Stimulated activated CD4-positive, alpha-beta T cell treated with anti-CD3 and anti-CD28 coated beads, Interleukin-4, amount 100 ng/mL, for 48 hours (primary cell): ENCODE measurements at regions not wholly inside any gene's neighbourhood (a gene's known extent, or its start where the extent isn't known, plus 50 kb on each side); places are given as distances from the start of the nearest gene placed in this dataset.

Source experiments
- DNase-seq, 2 donors: peaks; one replicate each; pipeline ENCODE4 v3.0.0-alpha.2; 2020; ENCODE audit warnings: low read depth in 2 of 2

- no peak for DNase-seq
Observed at GRCh38 chr11:16685914-16686313, 52.5 kb upstream of the C11orf58 start.

DNA sequence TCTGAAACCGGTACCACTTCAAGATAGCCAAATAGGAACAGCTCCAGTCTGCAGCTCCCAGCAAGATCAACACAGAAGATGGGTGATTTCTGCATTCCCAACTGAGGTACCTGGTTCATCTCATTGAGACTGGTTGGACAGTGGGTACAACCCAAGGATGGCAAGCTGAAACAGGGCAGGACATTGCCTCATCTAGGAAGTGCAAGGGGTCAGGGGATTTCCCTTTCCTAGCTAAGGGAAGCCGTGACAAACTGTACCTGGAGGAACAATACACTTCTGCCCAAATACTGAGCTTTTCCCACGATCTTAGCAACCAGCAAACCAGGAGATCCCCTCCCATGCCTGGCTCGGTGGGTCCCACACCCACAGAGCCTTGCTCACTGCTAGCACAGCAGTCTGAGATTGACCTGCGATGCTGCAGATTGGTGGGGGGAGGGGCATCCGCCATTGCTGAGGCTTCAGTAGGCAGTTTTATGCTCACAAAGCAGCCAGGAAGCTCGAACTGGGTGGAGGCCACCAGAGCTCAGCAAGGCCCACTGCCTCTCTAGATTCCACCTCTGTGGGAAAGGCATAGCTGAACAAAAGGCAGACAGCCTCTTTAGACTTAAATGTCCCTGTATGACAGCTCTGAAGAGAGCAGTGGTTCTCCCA, 59.9 kb upstream of the C11orf58 start:
- no peak for DNase-seq

GRCh38 chr11:16669799-16670415, 68.5 kb upstream of the C11orf58 start:
- no peak for DNase-seq

DNA sequence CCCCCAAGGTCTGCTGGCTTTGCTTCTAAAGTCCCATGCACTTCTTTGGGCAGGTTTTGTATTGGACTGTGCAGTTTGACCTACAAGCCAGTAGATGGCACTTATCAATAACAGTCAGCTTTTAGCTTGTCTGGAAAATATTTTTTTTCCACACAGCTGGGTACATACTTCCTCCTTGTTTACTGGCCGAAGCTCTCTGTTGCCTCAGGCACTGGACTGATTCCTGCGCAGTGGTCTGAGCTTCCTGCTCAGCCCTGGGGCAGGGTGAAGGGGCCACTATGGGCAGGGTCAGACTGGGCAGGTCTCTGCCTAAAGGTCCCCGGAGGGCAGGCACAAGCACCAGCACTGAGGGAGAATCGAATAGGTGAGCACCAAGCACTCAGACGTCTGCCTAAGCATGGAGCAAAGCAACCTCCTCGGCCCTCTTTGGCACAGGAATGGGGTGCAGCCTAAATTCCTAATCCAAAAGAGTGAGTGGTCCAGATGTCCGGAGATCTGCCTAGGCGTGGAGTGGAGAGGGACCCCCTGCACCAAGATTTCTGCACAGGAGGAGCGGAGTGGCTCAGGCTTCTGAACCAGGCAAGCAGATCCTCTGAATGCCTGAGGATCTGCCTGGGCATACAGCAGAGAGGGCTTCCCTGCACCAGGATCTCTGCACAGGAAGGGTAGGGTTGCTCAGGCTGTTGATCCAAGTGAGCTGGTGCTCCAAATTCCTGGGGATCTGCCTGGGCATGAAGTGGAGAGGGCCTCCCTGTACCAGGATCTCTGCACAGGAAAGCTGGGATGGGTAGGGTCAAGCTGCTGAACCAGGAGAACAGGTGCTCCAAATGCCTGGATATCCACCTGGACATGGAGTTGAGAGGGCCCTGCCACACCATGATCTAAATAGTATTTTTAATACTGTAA, 105.9 kb upstream of the C11orf58 start:
- no peak for DNase-seq

GRCh38 chr11:16630651-16631050, 107.8 kb upstream of the C11orf58 start:
- no peak for DNase-seq

- no peak for DNase-seq
Observed at GRCh38 chr11:16618431-16618830, 120.0 kb upstream of the C11orf58 start.

- DNase-seq = no peak
Observed at GRCh38 chr11:16615480-16615879, 123.0 kb upstream of the C11orf58 start.

DNA sequence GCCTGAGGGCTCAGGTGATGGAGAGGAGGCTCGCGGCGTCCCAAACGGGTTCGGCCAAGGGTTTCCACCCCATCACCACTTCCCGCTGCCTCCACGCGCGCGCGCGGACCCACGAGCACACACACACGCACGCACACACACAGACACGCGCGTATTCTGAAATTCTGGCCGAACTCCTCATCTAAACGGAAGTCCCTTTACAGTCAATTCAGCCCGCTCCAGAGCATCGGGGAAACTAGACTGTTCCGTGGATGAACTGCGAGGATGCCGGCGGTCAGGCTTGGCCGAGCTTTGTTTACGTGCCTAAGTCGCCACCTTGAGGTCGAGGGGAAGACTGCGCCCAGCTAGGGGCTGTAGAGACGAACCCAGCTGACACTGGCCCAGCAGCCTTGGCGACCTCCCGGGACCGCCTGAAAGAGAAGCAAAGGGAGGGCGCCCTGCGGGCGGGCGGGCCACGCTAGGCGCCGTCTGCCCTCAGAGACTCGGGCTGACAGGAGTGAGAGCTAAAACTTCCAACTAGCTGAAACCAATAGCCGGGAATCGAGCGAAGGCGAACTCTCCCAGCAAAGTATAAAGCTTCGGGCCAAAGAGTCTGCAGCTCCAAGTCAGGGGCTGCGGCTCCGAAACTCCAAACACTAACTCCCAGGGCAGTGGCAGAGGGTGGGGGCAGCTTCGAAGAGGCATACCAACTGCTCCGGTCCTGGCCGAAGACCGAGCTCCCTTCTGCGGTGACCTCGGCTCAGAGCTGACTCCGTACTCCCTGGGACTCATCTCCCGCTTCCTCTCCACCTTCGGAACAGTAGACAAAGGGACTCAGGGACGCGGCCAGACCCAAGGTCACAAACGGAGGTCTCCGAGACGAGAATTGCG, 124.7 kb upstream of the C11orf58 start:
- DNase-seq = peak; percentile 57 to 69

GRCh38 chr11:16613262-16613511, 125.3 kb upstream of the C11orf58 start:
- DNase-seq = no peak

GRCh38 chr11:16612566-16613261, 125.7 kb upstream of the C11orf58 start:
- no peak for DNase-seq

DNA sequence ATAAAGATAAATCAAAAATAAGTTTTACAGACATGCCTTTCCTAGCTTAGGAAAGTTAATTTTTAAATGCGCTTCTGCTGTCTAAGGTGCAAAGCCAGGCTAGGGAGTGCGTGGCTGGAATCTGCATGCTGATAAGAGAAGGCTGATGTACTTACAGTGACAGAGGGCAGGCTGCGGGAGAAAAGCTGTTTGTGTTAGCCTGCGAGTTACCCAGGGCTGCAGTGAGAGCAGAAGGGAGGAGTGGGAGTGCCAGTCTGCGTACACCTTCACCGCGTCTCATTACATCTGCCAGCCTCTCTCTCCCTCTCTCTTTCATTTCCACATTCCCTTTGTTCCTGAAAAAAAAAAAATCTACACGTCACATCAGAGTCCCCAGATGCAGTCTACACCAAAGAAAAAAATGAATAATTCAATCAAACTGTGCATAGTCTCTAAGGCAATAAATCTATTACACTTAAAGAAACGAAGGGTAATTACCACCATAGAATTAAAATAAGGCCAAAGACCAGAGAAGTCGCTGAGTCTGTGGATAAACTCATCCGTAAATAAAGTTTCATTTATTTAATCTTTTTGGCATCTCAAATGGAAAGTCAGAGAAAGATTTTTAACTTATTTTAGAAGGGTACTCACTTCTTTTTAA, 126.4 kb upstream of the C11orf58 start:
- DNase-seq = no peak

- no peak for DNase-seq
Observed at GRCh38 chr11:16611401-16611921, 127.0 kb upstream of the C11orf58 start.

GRCh38 chr11:16610738-16611388, 127.6 kb upstream of the C11orf58 start:
- DNase-seq = no peak

DNA sequence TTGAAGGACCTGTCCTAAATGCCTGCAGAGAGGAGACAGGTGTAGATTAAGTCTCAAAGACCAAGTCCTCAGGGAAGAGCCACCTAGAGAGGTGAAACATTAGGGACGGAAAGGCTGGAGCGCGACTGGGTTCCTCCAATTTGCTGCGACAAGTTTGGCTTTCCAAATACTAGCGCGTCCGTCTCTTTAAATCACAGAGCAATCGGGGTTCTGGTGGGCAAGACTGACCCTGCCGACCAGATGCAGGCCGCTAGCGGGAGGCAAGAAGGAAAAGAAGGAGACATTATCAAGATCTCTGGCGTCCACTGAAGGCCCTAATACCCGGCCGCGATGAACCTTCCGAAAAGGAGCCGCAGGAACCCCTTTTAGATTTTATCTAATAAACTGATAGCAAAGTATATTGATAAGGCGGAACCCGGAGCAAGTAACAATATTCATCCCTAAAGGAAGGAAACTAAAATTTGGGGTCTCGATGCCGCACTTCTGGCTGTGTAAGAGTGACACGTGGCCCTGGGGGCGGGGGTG, 128.2 kb upstream of the C11orf58 start:
- no peak for DNase-seq

DNA sequence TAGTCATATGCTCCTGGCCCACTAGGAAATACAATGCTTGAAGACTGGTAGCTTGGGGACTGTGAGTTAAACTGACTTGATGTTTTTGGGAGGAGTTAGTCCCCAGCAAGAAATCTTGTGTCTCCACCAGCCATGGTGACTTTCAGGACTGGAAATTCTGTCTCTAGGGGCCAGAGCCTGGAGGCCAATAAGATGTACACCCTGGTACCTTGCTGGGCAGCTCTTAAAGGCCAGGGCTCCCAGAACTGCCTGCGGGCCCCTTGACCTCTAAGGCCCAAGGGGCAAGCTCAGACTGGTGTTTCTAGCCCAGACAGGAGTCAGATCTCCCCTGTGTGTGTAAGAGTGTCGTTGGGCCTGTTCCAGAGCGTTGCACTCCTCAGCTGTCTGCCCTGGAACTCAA, 128.7 kb upstream of the C11orf58 start:
- DNase-seq = no peak

- DNase-seq = no peak
Observed at GRCh38 chr11:16607675-16608644, 130.5 kb upstream of the C11orf58 start.

DNA sequence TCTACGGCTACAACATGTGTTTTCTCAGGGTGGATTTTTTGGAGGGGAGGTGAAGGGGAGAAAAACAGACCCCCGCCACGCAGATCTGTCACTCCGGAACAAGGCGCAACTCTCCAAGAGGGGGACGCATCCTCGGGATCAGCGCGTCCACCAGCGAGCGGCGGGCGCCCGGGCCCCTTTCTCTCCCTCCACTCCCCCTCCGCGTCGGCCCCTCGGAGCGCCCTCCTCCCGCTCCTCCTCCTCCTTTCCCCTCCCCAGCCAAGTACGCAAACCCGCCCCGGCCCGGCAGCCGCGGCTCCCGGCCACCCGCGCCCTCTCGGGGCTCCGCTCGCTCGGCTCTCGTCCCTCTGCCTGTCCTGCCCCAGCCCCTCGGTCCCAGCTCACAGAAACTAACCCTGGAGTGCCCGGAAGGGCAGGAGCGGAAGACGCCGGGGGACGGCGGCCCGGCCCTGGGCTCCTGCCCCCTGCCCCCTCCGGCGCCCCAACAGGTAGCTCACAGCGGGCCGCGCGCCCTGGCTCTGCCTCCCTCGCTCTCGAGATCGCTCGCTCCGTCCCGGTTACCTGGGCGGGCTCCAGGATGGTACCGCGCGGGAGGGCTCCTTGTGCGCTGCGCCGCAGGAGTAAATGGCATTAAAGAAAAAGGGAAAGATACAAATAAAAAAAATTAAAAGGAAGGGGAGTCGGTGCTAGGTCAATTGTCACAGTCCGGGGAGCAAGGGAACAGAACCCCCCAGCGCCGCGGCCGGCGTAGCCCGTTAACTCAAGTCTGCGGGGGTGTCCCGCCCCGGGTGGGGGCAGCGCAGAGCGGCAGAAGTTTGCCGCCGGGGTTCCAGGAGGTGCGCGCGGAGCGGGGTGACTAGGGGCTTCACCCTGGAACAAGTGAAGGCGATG, 131.4 kb upstream of the C11orf58 start:
- DNase-seq = no peak
